PC-3 (cell line): ENCODE measurements at regions not wholly inside any gene's neighbourhood (a gene's known extent, or its start where the extent isn't known, plus 50 kb on each side); places are given as distances from the start of the nearest gene placed in this dataset.

Source experiments
- ATAC-seq: fragments of 200-7000 bp; cut with Tn5 transposase; 2 replicates; pipeline ENCODE4 v1.9.1; 2020; ENCODE audit warnings: mild to moderate bottlenecking, moderate library complexity
- BruUV-seq: library from RNA; stranded (reverse); fragments of 400-500 nt; replicated peaks from 2 replicates; lab custom pipeline; 2021; lab: Mats Ljungman, UMichigan
- CTCF ChIA-PET: fragments of 300-600 bp; sonication (Branson Sonifier 250); formaldehyde crosslinking; loops from one replicate; lab custom pipeline; 2022; ENCODE audit warnings: antibody characterized with exemption; lab: Charles Lee
- POLR2A ChIA-PET: fragments of 300-600 bp; sonication (Branson Sonifier 250); formaldehyde crosslinking; loops from one replicate; lab custom pipeline; 2022; ENCODE audit warnings: antibody characterized with exemption; ENCODE audit not compliant: unreplicated experiment; lab: Charles Lee
- DNase-seq: peaks from one replicate; pipeline ENCODE4 v3.0.0-alpha.2; 2015
- H2AFZ ChIP-seq: fragments of 300-600 bp; sonication (generic); 2 replicates; pipeline ENCODE4 v1.6.0; 2016; ENCODE audit warnings: antibody characterized with exemption, low read length
- H3F3A ChIP-seq: fragments of 300-600 bp; sonication (generic); one replicate; pipeline ENCODE4 v1.6.0; 2017; ENCODE audit warnings: antibody characterized with exemption, low read length, control low read depth, mild to moderate bottlenecking; ENCODE audit not compliant: unreplicated experiment
- H3K27ac ChIP-seq: fragments of 300-600 bp; sonication (generic); 2 replicates; pipeline ENCODE4 v1.5.1; 2016; ENCODE audit warnings: mild to moderate bottlenecking, low read length
- H3K27me3 ChIP-seq: fragments of 300-600 bp; sonication (generic); 2 replicates; pipeline ENCODE4 v1.6.1; 2016; ENCODE audit warnings: low read length, mixed read lengths
- H3K36me3 ChIP-seq: fragments of 300-600 bp; sonication (generic); 2 replicates; pipeline ENCODE4 v1.6.1; 2016; ENCODE audit warnings: low read depth, mixed run types, low read length, mixed read lengths
- H3K4me1 ChIP-seq: fragments of 300-600 bp; sonication (generic); 2 replicates; pipeline ENCODE4 v1.5.1; 2016; ENCODE audit warnings: low read length; ENCODE audit not compliant: insufficient read depth
- H3K4me2 ChIP-seq: fragments of 300-600 bp; sonication (generic); 2 replicates; pipeline ENCODE4 v1.6.0; 2016; ENCODE audit warnings: low read length
- H3K4me3 ChIP-seq: fragments of 300-600 bp; sonication (generic); 2 replicates; pipeline ENCODE4 v1.5.1; 2016; ENCODE audit warnings: mild to moderate bottlenecking, low read length, mixed read lengths
- H3K79me2 ChIP-seq: fragments of 300-600 bp; sonication (generic); 2 replicates; pipeline ENCODE4 v1.6.1; 2017; ENCODE audit warnings: low read length, mixed read lengths
- H3K9ac ChIP-seq: fragments of 300-600 bp; sonication (generic); 2 replicates; pipeline ENCODE4 v1.6.0; 2016; ENCODE audit warnings: mild to moderate bottlenecking, low read length
- H3K9me2 ChIP-seq: fragments of 300-600 bp; sonication (generic); replicated peaks from 2 replicates; pipeline ENCODE4 v1.6.1; 2016; ENCODE audit warnings: mixed run types, low read length, mixed read lengths
- H3K9me3 ChIP-seq: fragments of 300-600 bp; sonication (generic); 2 replicates; pipeline ENCODE4 v1.6.1; 2016; ENCODE audit warnings: low read length, mixed read lengths
- H4K20me1 ChIP-seq: fragments of 300-600 bp; sonication (generic); 2 replicates; pipeline ENCODE4 v1.6.1; 2016; ENCODE audit warnings: low read length, mixed read lengths
- EZH2 ChIP-seq: fragments of 300-600 bp; sonication (generic); IDR thresholded peaks from one replicate; pipeline ENCODE4 v1.6.1; 2017; ENCODE audit warnings: antibody characterized with exemption, mild to moderate bottlenecking, low read length; ENCODE audit not compliant: unreplicated experiment
- EZH2phosphoT487 ChIP-seq: fragments of 300-600 bp; sonication (generic); IDR thresholded peaks from 2 replicates; pipeline ENCODE4 v1.6.1; 2018; ENCODE audit warnings: mild to moderate bottlenecking, antibody characterized with exemption, low read length, borderline replicate concordance
- intact Hi-C: fragments of 100-400 bp; cut with micrococcal nuclease; formaldehyde crosslinking; loops from 2 replicates; pipeline ENCODE4 v1.9.0; 2023
- TF ChIP-seq, protein P1 (sequence below): fragments of 300-600 bp; sonication (generic); conservative IDR thresholded peaks from 2 replicates; pipeline ENCODE4 v1.5.1; 2017; ENCODE audit warnings: antibody characterized with exemption, low read depth, mild to moderate bottlenecking, low read length

DNA sequence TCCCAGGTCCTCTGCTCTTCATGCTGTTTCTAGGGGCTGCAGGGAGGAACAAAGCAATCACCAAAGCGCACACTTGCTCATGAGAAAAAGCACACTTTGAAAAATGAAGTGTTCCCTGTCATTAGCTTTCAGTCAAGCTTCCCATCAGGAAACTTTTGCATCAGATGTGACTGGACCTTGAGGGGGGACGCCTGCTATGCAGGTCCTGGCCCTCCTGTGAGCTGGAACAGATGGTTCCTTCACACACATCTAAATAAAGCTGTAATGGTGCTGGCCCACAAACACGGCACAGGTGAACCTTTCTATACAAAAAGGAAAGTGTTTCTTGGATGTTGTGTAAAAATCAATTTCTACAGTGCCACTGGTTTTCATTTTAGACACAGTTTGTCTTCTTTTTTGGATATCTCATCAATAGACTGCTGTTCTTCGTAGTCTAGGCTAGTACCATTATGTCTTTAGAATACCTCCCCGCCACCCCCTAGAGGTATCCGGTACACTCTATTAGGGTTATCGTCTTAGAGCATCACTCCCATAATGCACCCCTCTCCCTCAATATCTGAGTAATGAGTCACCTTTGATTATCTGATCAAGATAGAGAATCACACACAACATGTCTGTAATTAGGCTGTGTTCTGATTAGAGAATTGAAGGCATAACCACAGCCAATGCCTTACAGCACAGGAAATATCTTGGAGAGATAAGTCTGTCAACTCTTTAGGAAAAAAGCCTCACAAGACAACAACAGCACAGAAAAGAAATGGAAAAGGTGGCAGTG is 266.3 kb downstream of the TLR4 start:
- H3K79me2 ChIP-seq, result no peaks in the 10 kb centered on the region
- no peaks in the 10 kb centered on the region for H3K36me3 ChIP-seq
- intact Hi-C loops, result no loop called here
- ATAC-seq (no peak), DNase-seq (no peak)
- no peaks in the 10 kb centered on the region for H3K4me1 ChIP-seq
- H4K20me1 ChIP-seq, result no peaks in the 10 kb centered on the region
- BruUV-seq, result no TSS peak
- CTCF ChIA-PET, result no interaction called here
- H3K27me3 ChIP-seq, result no peaks in the 10 kb centered on the region
- POLR2A ChIA-PET, result no interaction called here
- no peaks in the 10 kb centered on the region for H3K9me2 ChIP-seq
- H3K9ac ChIP-seq, result no peak overlapping the region
- no peak overlapping the region for H3K27ac ChIP-seq
- H2AFZ ChIP-seq, result no peak overlapping the region
- no peaks in the 10 kb centered on the region for H3F3A ChIP-seq
- TF ChIP-seq EZH2 (no peak), EZH2phosphoT487 (no peak)
- TF ChIP-seq, protein P1, sequence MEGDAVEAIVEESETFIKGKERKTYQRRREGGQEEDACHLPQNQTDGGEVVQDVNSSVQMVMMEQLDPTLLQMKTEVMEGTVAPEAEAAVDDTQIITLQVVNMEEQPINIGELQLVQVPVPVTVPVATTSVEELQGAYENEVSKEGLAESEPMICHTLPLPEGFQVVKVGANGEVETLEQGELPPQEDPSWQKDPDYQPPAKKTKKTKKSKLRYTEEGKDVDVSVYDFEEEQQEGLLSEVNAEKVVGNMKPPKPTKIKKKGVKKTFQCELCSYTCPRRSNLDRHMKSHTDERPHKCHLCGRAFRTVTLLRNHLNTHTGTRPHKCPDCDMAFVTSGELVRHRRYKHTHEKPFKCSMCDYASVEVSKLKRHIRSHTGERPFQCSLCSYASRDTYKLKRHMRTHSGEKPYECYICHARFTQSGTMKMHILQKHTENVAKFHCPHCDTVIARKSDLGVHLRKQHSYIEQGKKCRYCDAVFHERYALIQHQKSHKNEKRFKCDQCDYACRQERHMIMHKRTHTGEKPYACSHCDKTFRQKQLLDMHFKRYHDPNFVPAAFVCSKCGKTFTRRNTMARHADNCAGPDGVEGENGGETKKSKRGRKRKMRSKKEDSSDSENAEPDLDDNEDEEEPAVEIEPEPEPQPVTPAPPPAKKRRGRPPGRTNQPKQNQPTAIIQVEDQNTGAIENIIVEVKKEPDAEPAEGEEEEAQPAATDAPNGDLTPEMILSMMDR, result no peak
- no peaks in the 10 kb centered on the region for H3K9me3 ChIP-seq
- no peak overlapping the region for H3K4me2 ChIP-seq
- no peak overlapping the region for H3K4me3 ChIP-seq

DNA sequence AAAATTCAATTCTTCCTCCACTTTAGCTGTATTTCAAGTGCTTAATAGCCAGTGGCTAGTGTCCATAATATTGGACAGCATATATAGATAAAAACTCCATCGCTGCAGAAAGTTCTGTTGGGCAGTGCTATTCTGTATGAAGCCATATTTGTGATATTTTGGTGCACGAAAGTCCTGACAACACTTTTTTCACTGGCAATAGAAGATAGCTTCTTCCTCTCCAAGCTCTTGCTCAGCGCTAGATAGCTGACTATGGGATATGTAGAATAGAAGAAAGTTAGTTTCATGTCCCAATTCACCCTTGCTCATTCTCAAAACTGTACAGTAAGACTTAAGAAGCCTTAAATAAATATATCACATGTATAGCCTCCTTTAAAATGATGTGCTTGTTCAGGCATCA is 269.9 kb downstream of the TLR4 start:
- intact Hi-C loops, result no loop called here
- H3K27ac ChIP-seq, result no peak overlapping the region
- ATAC-seq (no peak), DNase-seq (no peak)
- no peak overlapping the region for H2AFZ ChIP-seq
- ChIA-PET CTCF (no interaction called here), POLR2A (no interaction called here)
- no peaks in the 10 kb centered on the region for H3K79me2 ChIP-seq
- no peaks in the 10 kb centered on the region for H3K36me3 ChIP-seq
- no peaks in the 10 kb centered on the region for H3K4me1 ChIP-seq
- H3K4me2 ChIP-seq, result no peak overlapping the region
- no TSS peak for BruUV-seq
- no peaks in the 10 kb centered on the region for H3K27me3 ChIP-seq
- H3K9me2 ChIP-seq, result no peaks in the 10 kb centered on the region
- no peaks in the 10 kb centered on the region for H3K9me3 ChIP-seq
- TF ChIP-seq, protein P1, result no peak
- no peak for TF ChIP-seq EZH2phosphoT487
- TF ChIP-seq EZH2, result no peak
- no peak overlapping the region for H3K9ac ChIP-seq
- H3K4me3 ChIP-seq, result no peak overlapping the region
- no peaks in the 10 kb centered on the region for H4K20me1 ChIP-seq
- H3F3A ChIP-seq, result no peaks in the 10 kb centered on the region

DNA sequence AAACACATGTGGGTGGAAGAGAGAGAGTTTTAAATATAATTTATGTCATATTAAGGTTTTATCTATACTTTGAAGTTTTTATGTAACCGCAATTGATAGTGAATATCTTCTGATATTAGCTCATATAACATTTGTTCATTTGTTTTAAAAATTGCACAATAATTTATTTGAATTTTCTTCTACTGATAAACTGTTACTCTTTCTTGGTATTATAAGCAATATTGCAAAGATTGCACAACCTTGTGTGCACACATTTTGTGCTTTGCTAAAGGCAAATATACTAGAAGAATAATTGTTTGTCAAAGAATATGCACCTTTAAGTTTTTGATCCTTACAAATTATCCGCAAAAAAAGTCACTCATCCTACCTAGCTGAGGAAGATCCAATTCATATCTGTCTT is 275.7 kb downstream of the TLR4 start:
- Histone ChIP-seq H3K4me2 (no peak overlapping the region), H3K4me3 (no peak overlapping the region), H3K9ac (no peak overlapping the region), H3K27ac (no peak overlapping the region), H3K79me2 (no peaks in the 10 kb centered on the region), H3F3A (no peaks in the 10 kb centered on the region), H3K9me2 (no peaks in the 10 kb centered on the region), H2AFZ (no peak overlapping the region), H3K27me3 (no peaks in the 10 kb centered on the region), H3K36me3 (no peaks in the 10 kb centered on the region), H4K20me1 (no peaks in the 10 kb centered on the region), H3K9me3 (no peaks in the 10 kb centered on the region), H3K4me1 (no peaks in the 10 kb centered on the region)
- ATAC-seq (no peak), DNase-seq (no peak)
- CTCF ChIA-PET, result no interaction called here
- POLR2A ChIA-PET, result no interaction called here
- TF ChIP-seq, protein P1, result no peak
- TF ChIP-seq EZH2, result no peak
- TF ChIP-seq EZH2phosphoT487, result no peak
- no TSS peak for BruUV-seq
- intact Hi-C loops, result no loop called here
